Type B pancreatic cell (in vitro differentiated cells): ENCODE measurements at regions not wholly inside any gene's neighbourhood (a gene's known extent, or its start where the extent isn't known, plus 50 kb on each side); places are given as distances from the start of the nearest gene placed in this dataset.

Experiments used
- DNase-seq: peaks from one replicate; pipeline ENCODE4 v3.0.0; 2021; ENCODE audit warnings: mixed read lengths; ENCODE audit not compliant: unreplicated experiment; ENCODE audit errors: extremely low spot score
- H3K27ac Mint-ChIP-seq: 2 replicates; pipeline ENCODE4 v1.8.0; 2021; ENCODE audit warnings: mild to moderate bottlenecking, mixed read lengths
- H3K27me3 Mint-ChIP-seq: 2 replicates; pipeline ENCODE4 v1.8.0; 2021; ENCODE audit warnings: mixed read lengths
- H3K36me3 Mint-ChIP-seq: 2 replicates; pipeline ENCODE4 v1.8.0; 2021; ENCODE audit warnings: mixed read lengths
- H3K4me1 Mint-ChIP-seq: one replicate; pipeline ENCODE4 v1.8.0; 2021; ENCODE audit warnings: mixed read lengths; ENCODE audit not compliant: unreplicated experiment
- H3K4me3 Mint-ChIP-seq: 2 replicates; pipeline ENCODE4 v1.8.0; 2021; ENCODE audit warnings: mild to moderate bottlenecking, mixed read lengths
- H3K9me3 Mint-ChIP-seq: 2 replicates; pipeline ENCODE4 v1.8.0; 2021; ENCODE audit warnings: mixed read lengths
- CTCF ChIP-seq: fragments of 200-600 bp; sonication (generic); conservative IDR thresholded peaks from 2 replicates; pipeline ENCODE4 v1.5.0; 2021; ENCODE audit warnings: antibody characterized with exemption, mild to moderate bottlenecking

GRCh38 chr2:74779265-74779558 is 54.7 kb upstream of the HK2 start:
- Mint-ChIP-seq H3K27me3 (peaks cover 11% of the 10 kb centered on the region), H3K36me3 (no peaks in the 10 kb centered on the region), H3K4me3 (no peak overlapping the region), H3K27ac (peak overlapping the region; percentile 53), H3K4me1 (peaks cover 9% of the 10 kb centered on the region), H3K9me3 (no peaks in the 10 kb centered on the region)
- no peak for DNase-seq
- TF ChIP-seq CTCF, result no peak

GRCh38 chr2:74779587-74780135 is 54.3 kb upstream of the HK2 start:
- Mint-ChIP-seq H3K9me3 (no peaks in the 10 kb centered on the region), H3K36me3 (no peaks in the 10 kb centered on the region), H3K4me3 (no peak overlapping the region), H3K27ac (no peak overlapping the region), H3K27me3 (peaks cover 11% of the 10 kb centered on the region), H3K4me1 (peaks cover 9% of the 10 kb centered on the region)
- no peak for DNase-seq
- TF ChIP-seq CTCF, result no peak
